Caco-2 (cell line): ENCODE measurements at regions not wholly inside any gene's neighbourhood (a gene's known extent, or its start where the extent isn't known, plus 50 kb on each side); places are given as distances from the start of the nearest gene placed in this dataset.

Experiments
- BruUV-seq: library from RNA; stranded (reverse); fragments of 400-500 nt; replicated peaks from 2 replicates; lab custom pipeline; 2021; lab: Mats Ljungman, UMichigan
- CTCF ChIA-PET: fragments of 300-600 bp; sonication (Branson Sonifier 250); formaldehyde crosslinking; loops from one replicate; lab custom pipeline; 2022; ENCODE audit warnings: antibody characterized with exemption; lab: Charles Lee
- POLR2A ChIA-PET: fragments of 300-600 bp; sonication (Branson Sonifier 250); formaldehyde crosslinking; loops from one replicate; lab custom pipeline; 2022; ENCODE audit warnings: antibody characterized with exemption; lab: Charles Lee
- DNase-seq, 2 experiments: peaks; one replicate each; pipeline versions ENCODE4 v3.0.0 to v3.0.0-alpha.2; 2020 to 2022
- H3K27me3 ChIP-seq: replicated peaks from 2 replicates; pipeline ENCODE4 v1.6.0; 2011; ENCODE audit warnings: low read length; ENCODE audit not compliant: control insufficient read depth, insufficient read depth
- H3K36me3 ChIP-seq: 2 replicates; pipeline ENCODE4 v1.5.1; 2011; ENCODE audit warnings: low read length; ENCODE audit not compliant: control insufficient read depth, insufficient read depth
- H3K4me1 ChIP-seq: fragments of 250-450 bp; sonication (Bioruptor Pico); 2 replicates; pipeline ENCODE4 v1.5.1; 2020; ENCODE audit warnings: mild to moderate bottlenecking
- H3K4me3 ChIP-seq: 2 replicates; pipeline ENCODE4 v1.5.1; 2011; ENCODE audit warnings: low read depth, mild to moderate bottlenecking, control low read depth, low read length
- H3K9me3 ChIP-seq: fragments of 250-450 bp; sonication (Bioruptor Pico); 2 replicates; pipeline ENCODE4 v1.5.1; 2020; ENCODE audit warnings: mild to moderate bottlenecking, moderate library complexity
- H3K27ac Mint-ChIP-seq: one replicate; pipeline ENCODE4 v1.8.0; 2022; ENCODE audit warnings: mixed read lengths; ENCODE audit not compliant: unreplicated experiment
- H3K27me3 Mint-ChIP-seq: one replicate; pipeline ENCODE4 v1.8.0; 2022; ENCODE audit warnings: mixed read lengths; ENCODE audit not compliant: insufficient read depth, unreplicated experiment
- H3K36me3 Mint-ChIP-seq: one replicate; pipeline ENCODE4 v1.8.0; 2022; ENCODE audit warnings: mild to moderate bottlenecking, mixed read lengths; ENCODE audit not compliant: insufficient read depth, unreplicated experiment
- H3K4me1 Mint-ChIP-seq: one replicate; pipeline ENCODE4 v1.8.0; 2022; ENCODE audit warnings: low read depth, mixed read lengths; ENCODE audit not compliant: unreplicated experiment
- H3K4me3 Mint-ChIP-seq: one replicate; pipeline ENCODE4 v1.8.0; 2022; ENCODE audit warnings: mild to moderate bottlenecking, moderate library complexity, mixed read lengths; ENCODE audit not compliant: unreplicated experiment
- H3K9me3 Mint-ChIP-seq: one replicate; pipeline ENCODE4 v1.8.0; 2022; ENCODE audit warnings: mixed read lengths; ENCODE audit not compliant: unreplicated experiment
- intact Hi-C: fragments of 100-400 bp; cut with micrococcal nuclease; formaldehyde crosslinking; loops from one replicate; pipeline ENCODE4 v1.10.0; 2022; ENCODE audit not compliant: unreplicated experiment
- TF ChIP-seq, protein P1 (sequence below), 2 experiments: fragments of 200-600 bp in 1 of 2; IDR thresholded peaks; 1 replicate in 1 of 2; 2 replicates in 1 of 2; pipeline versions ENCODE4 v1.5.1 to v1.8.0; 2011 to 2022; ENCODE audit warnings: antibody characterized with exemption in 1 of 2, control low read depth in 1 of 2, inconsistent platforms in 1 of 2, low read depth in 1 of 2, low read length in 1 of 2, mild to moderate bottlenecking in 1 of 2, moderate library complexity in 1 of 2; ENCODE audit not compliant: insufficient read depth in 1 of 2, severe bottlenecking in 1 of 2, unreplicated experiment in 1 of 2

DNA sequence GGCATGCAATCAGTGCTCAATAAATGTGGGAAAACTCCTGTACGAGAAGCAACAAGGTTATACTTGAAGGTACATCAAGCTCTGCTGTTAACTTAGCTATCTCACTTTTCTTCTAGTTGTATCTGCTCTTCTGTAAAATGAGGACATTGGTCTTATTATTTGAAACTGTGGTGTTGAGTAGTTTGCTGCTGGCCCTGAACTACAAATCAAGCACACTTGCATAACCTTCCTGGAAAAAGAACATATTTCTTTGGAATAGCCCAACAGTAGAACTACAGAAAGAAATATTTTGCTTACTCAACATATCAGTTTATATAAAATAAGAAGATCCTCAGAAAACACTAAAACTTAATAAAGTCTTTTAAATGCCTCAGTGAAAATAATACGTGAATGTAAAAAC, 203.0 kb downstream of the KCTD12 start:
- Mint-ChIP-seq H3K9me3 (no peaks in the 10 kb centered on the region), H3K4me1 (no peaks in the 10 kb centered on the region), H3K27me3 (peaks cover 8% of the 10 kb centered on the region), H3K4me3 (no peak overlapping the region), H3K36me3 (no peaks in the 10 kb centered on the region), H3K27ac (no peak overlapping the region)
- no peak overlapping the region for H3K4me3 ChIP-seq
- H3K4me1 ChIP-seq = no peaks in the 10 kb centered on the region
- H3K27me3 ChIP-seq = no peaks in the 10 kb centered on the region
- intact Hi-C loops = no loop called here
- no peak for DNase-seq
- ChIA-PET CTCF (no interaction called here), POLR2A (no interaction called here)
- H3K9me3 ChIP-seq = no peaks in the 10 kb centered on the region
- TF ChIP-seq, protein P1, sequence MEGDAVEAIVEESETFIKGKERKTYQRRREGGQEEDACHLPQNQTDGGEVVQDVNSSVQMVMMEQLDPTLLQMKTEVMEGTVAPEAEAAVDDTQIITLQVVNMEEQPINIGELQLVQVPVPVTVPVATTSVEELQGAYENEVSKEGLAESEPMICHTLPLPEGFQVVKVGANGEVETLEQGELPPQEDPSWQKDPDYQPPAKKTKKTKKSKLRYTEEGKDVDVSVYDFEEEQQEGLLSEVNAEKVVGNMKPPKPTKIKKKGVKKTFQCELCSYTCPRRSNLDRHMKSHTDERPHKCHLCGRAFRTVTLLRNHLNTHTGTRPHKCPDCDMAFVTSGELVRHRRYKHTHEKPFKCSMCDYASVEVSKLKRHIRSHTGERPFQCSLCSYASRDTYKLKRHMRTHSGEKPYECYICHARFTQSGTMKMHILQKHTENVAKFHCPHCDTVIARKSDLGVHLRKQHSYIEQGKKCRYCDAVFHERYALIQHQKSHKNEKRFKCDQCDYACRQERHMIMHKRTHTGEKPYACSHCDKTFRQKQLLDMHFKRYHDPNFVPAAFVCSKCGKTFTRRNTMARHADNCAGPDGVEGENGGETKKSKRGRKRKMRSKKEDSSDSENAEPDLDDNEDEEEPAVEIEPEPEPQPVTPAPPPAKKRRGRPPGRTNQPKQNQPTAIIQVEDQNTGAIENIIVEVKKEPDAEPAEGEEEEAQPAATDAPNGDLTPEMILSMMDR (IDR thresholded peaks at IDR 0.05; ENCODE audit: insufficient read depth in 1 of 2, low read depth in 1 of 2, low read length in 1 of 2, severe bottlenecking in 1 of 2, unreplicated experiment in 1 of 2) = no peak
- BruUV-seq = no TSS peak
- no peaks in the 10 kb centered on the region for H3K36me3 ChIP-seq

- TF ChIP-seq, protein P1 (IDR thresholded peaks at IDR 0.05; ENCODE audit: insufficient read depth in 1 of 2, low read depth in 1 of 2, low read length in 1 of 2, severe bottlenecking in 1 of 2, unreplicated experiment in 1 of 2) = no peak
- ChIA-PET CTCF (no interaction called here), POLR2A (no interaction called here)
- Mint-ChIP-seq H3K9me3 (no peaks in the 10 kb centered on the region), H3K36me3 (no peaks in the 10 kb centered on the region), H3K4me3 (no peak overlapping the region), H3K27me3 (peaks cover 8% of the 10 kb centered on the region), H3K4me1 (no peaks in the 10 kb centered on the region), H3K27ac (no peak overlapping the region)
- Histone ChIP-seq H3K4me3 (no peak overlapping the region), H3K9me3 (no peaks in the 10 kb centered on the region), H3K27me3 (no peaks in the 10 kb centered on the region), H3K36me3 (no peaks in the 10 kb centered on the region), H3K4me1 (no peaks in the 10 kb centered on the region)
- intact Hi-C loops = no loop called here
- DNase-seq = no peak
- BruUV-seq = no TSS peak
Measured at GRCh38 chr13:76680112-76680511, 206.1 kb downstream of the KCTD12 start.

DNA sequence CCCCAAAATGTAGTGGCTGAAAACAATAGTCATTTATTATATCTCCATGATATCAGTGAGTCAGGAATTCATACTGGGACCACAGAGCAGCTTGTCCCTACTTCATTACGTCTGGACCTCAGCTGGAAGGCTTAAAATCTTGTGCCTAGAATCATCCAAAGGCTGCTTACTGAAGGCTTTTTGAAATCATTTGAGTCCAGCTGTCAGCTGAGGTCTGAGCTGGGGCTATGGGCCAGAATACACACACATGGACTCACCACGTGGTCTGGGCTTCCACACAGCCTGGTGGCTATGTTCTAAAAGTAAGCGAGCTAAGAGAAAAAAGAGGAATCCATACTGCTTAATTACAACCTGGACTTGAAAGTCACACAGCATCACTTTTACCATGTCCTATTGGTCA, 209.2 kb downstream of the KCTD12 start:
- H3K9me3 Mint-ChIP-seq = no peaks in the 10 kb centered on the region
- no peak overlapping the region for H3K27ac Mint-ChIP-seq
- intact Hi-C loops = no loop called here
- Histone ChIP-seq H3K4me3 (no peak overlapping the region), H3K27me3 (no peaks in the 10 kb centered on the region), H3K9me3 (no peaks in the 10 kb centered on the region), H3K4me1 (no peaks in the 10 kb centered on the region), H3K36me3 (no peaks in the 10 kb centered on the region)
- no peak for DNase-seq
- ChIA-PET CTCF (interaction anchor here (1.2 kb wide), 1 partner anchor 208 kb away, joined by 3 read pairs; no protein-coding TSS in a partner anchor), POLR2A (no interaction called here)
- H3K4me3 Mint-ChIP-seq = no peak overlapping the region
- BruUV-seq = no TSS peak
- no peaks in the 10 kb centered on the region for H3K4me1 Mint-ChIP-seq
- no peaks in the 10 kb centered on the region for H3K36me3 Mint-ChIP-seq
- TF ChIP-seq, protein P1 (IDR thresholded peaks at IDR 0.05; ENCODE audit: insufficient read depth in 1 of 2, low read depth in 1 of 2, low read length in 1 of 2, severe bottlenecking in 1 of 2, unreplicated experiment in 1 of 2) = no peak
- peaks cover 8% of the 10 kb centered on the region for H3K27me3 Mint-ChIP-seq
